Activated T-cell treated with anti-CD3 and anti-CD28 coated beads, Interleukin-2, amount 50 U/mL, for 24 hours (primary cell): ENCODE measurements at regions not wholly inside any gene's neighbourhood (a gene's known extent, or its start where the extent isn't known, plus 50 kb on each side); places are given as distances from the start of the nearest gene placed in this dataset.

Experiments used
- DNase-seq: peaks from one replicate; pipeline ENCODE4 v3.0.0-alpha.2; 2020
- H3K27ac Mint-ChIP-seq: 2 replicates; pipeline ENCODE4 v1.8.0; 2020; ENCODE audit warnings: mild to moderate bottlenecking, mixed read lengths
- H3K27me3 Mint-ChIP-seq: 2 replicates; pipeline ENCODE4 v1.8.0; 2020; ENCODE audit warnings: mixed read lengths
- H3K36me3 Mint-ChIP-seq: 2 replicates; pipeline ENCODE4 v1.8.0; 2020; ENCODE audit warnings: low read depth, mixed read lengths
- H3K4me1 Mint-ChIP-seq: 2 replicates; pipeline ENCODE4 v1.8.0; 2020; ENCODE audit warnings: low read depth, mixed read lengths
- H3K4me3 Mint-ChIP-seq: 2 replicates; pipeline ENCODE4 v1.8.0; 2020; ENCODE audit warnings: mild to moderate bottlenecking, moderate library complexity, mixed read lengths
- H3K9me3 Mint-ChIP-seq: 2 replicates; pipeline ENCODE4 v1.8.0; 2020; ENCODE audit warnings: mixed read lengths

GRCh38 chr6:147022041-147022440 lies 182.2 kb upstream of the STXBP5 start:
- H3K27me3 Mint-ChIP-seq = no peaks in the 10 kb centered on the region
- no peak for DNase-seq
- no peaks in the 10 kb centered on the region for H3K9me3 Mint-ChIP-seq
- H3K36me3 Mint-ChIP-seq = no peaks in the 10 kb centered on the region
- no peak overlapping the region for H3K4me3 Mint-ChIP-seq
- H3K27ac Mint-ChIP-seq = no peak overlapping the region
- no peaks in the 10 kb centered on the region for H3K4me1 Mint-ChIP-seq

GRCh38 chr6:147023148-147023547 lies 181.1 kb upstream of the STXBP5 start:
- no peak overlapping the region for H3K4me3 Mint-ChIP-seq
- H3K9me3 Mint-ChIP-seq = no peaks in the 10 kb centered on the region
- no peaks in the 10 kb centered on the region for H3K36me3 Mint-ChIP-seq
- no peak overlapping the region for H3K27ac Mint-ChIP-seq
- no peaks in the 10 kb centered on the region for H3K4me1 Mint-ChIP-seq
- no peaks in the 10 kb centered on the region for H3K27me3 Mint-ChIP-seq
- no peak for DNase-seq

GRCh38 chr6:147023581-147023980 lies 180.6 kb upstream of the STXBP5 start:
- no peaks in the 10 kb centered on the region for H3K9me3 Mint-ChIP-seq
- no peaks in the 10 kb centered on the region for H3K36me3 Mint-ChIP-seq
- no peak overlapping the region for H3K27ac Mint-ChIP-seq
- no peaks in the 10 kb centered on the region for H3K27me3 Mint-ChIP-seq
- no peak overlapping the region for H3K4me3 Mint-ChIP-seq
- DNase-seq = no peak
- no peaks in the 10 kb centered on the region for H3K4me1 Mint-ChIP-seq

GRCh38 chr6:147029923-147030322 lies 174.3 kb upstream of the STXBP5 start:
- Mint-ChIP-seq H3K27ac (no peak overlapping the region), H3K9me3 (no peaks in the 10 kb centered on the region), H3K36me3 (no peaks in the 10 kb centered on the region), H3K4me3 (no peak overlapping the region), H3K27me3 (no peaks in the 10 kb centered on the region), H3K4me1 (no peaks in the 10 kb centered on the region)
- DNase-seq = no peak

- Mint-ChIP-seq H3K27ac (no peak overlapping the region), H3K36me3 (no peaks in the 10 kb centered on the region), H3K27me3 (no peaks in the 10 kb centered on the region), H3K4me1 (no peaks in the 10 kb centered on the region), H3K9me3 (no peaks in the 10 kb centered on the region), H3K4me3 (no peak overlapping the region)
- DNase-seq = no peak
Observed at GRCh38 chr6:147033267-147033666, 170.9 kb upstream of the STXBP5 start.

- no peaks in the 10 kb centered on the region for H3K4me1 Mint-ChIP-seq
- H3K36me3 Mint-ChIP-seq = no peaks in the 10 kb centered on the region
- no peaks in the 10 kb centered on the region for H3K9me3 Mint-ChIP-seq
- no peak for DNase-seq
- no peak overlapping the region for H3K4me3 Mint-ChIP-seq
- no peaks in the 10 kb centered on the region for H3K27me3 Mint-ChIP-seq
- H3K27ac Mint-ChIP-seq = no peak overlapping the region
Observed at GRCh38 chr6:147035886-147036285, 168.3 kb upstream of the STXBP5 start.

- H3K4me1 Mint-ChIP-seq = no peaks in the 10 kb centered on the region
- H3K27me3 Mint-ChIP-seq = no peaks in the 10 kb centered on the region
Observed at GRCh38 chr6:147037881-147038280, 166.3 kb upstream of the STXBP5 start.

GRCh38 chr6:147040121-147040910 lies 163.9 kb upstream of the STXBP5 start:
- Mint-ChIP-seq H3K4me1 (no peaks in the 10 kb centered on the region), H3K36me3 (no peaks in the 10 kb centered on the region), H3K4me3 (no peak overlapping the region), H3K9me3 (peaks cover 9% of the 10 kb centered on the region), H3K27me3 (no peaks in the 10 kb centered on the region), H3K27ac (no peak overlapping the region)
- DNase-seq = no peak

More at GRCh38 chr6:147037881-147038280, 166.3 kb upstream of the STXBP5 start:
- no peak overlapping the region for H3K27ac Mint-ChIP-seq
- DNase-seq = no peak
- H3K4me3 Mint-ChIP-seq = no peak overlapping the region
- no peaks in the 10 kb centered on the region for H3K36me3 Mint-ChIP-seq
- peaks cover 2% of the 10 kb centered on the region for H3K9me3 Mint-ChIP-seq

- Mint-ChIP-seq H3K9me3 (peaks cover 9% of the 10 kb centered on the region), H3K27ac (no peak overlapping the region), H3K36me3 (no peaks in the 10 kb centered on the region), H3K4me1 (no peaks in the 10 kb centered on the region), H3K27me3 (no peaks in the 10 kb centered on the region), H3K4me3 (no peak overlapping the region)
- DNase-seq = no peak
Observed at GRCh38 chr6:147042679-147043078, 161.5 kb upstream of the STXBP5 start.

GRCh38 chr6:147043994-147044477 lies 160.2 kb upstream of the STXBP5 start:
- Mint-ChIP-seq H3K4me3 (no peak overlapping the region), H3K27ac (no peak overlapping the region), H3K36me3 (no peaks in the 10 kb centered on the region), H3K9me3 (peaks cover 9% of the 10 kb centered on the region), H3K4me1 (no peaks in the 10 kb centered on the region), H3K27me3 (no peaks in the 10 kb centered on the region)
- no peak for DNase-seq

GRCh38 chr6:147046141-147046877 lies 157.9 kb upstream of the STXBP5 start:
- no peak overlapping the region for H3K27ac Mint-ChIP-seq
- no peaks in the 10 kb centered on the region for H3K36me3 Mint-ChIP-seq
- no peak for DNase-seq
- no peaks in the 10 kb centered on the region for H3K4me1 Mint-ChIP-seq
- H3K27me3 Mint-ChIP-seq = no peaks in the 10 kb centered on the region
- H3K4me3 Mint-ChIP-seq = no peak overlapping the region
- peaks cover 9% of the 10 kb centered on the region for H3K9me3 Mint-ChIP-seq

- DNase-seq = no peak
- H3K27ac Mint-ChIP-seq = no peak overlapping the region
- H3K36me3 Mint-ChIP-seq = no peaks in the 10 kb centered on the region
- H3K9me3 Mint-ChIP-seq = peaks cover 4% of the 10 kb centered on the region
- H3K4me1 Mint-ChIP-seq = no peaks in the 10 kb centered on the region
- H3K4me3 Mint-ChIP-seq = no peak overlapping the region
- H3K27me3 Mint-ChIP-seq = no peaks in the 10 kb centered on the region
Observed at GRCh38 chr6:147048930-147049329, 155.3 kb upstream of the STXBP5 start.

- no peak overlapping the region for H3K27ac Mint-ChIP-seq
- no peak for DNase-seq
- peaks cover 12% of the 10 kb centered on the region for H3K4me1 Mint-ChIP-seq
- no peak overlapping the region for H3K4me3 Mint-ChIP-seq
- H3K27me3 Mint-ChIP-seq = no peaks in the 10 kb centered on the region
- H3K9me3 Mint-ChIP-seq = no peaks in the 10 kb centered on the region
- no peaks in the 10 kb centered on the region for H3K36me3 Mint-ChIP-seq
Observed at GRCh38 chr6:147053311-147053921, 150.8 kb upstream of the STXBP5 start.

- no peaks in the 10 kb centered on the region for H3K27me3 Mint-ChIP-seq
- peaks cover 12% of the 10 kb centered on the region for H3K4me1 Mint-ChIP-seq
- DNase-seq = no peak
- H3K4me3 Mint-ChIP-seq = no peak overlapping the region
- no peak overlapping the region for H3K27ac Mint-ChIP-seq
- no peaks in the 10 kb centered on the region for H3K9me3 Mint-ChIP-seq
- no peaks in the 10 kb centered on the region for H3K36me3 Mint-ChIP-seq
Observed at GRCh38 chr6:147054158-147054557, 150.1 kb upstream of the STXBP5 start.

GRCh38 chr6:147054871-147055270 lies 149.3 kb upstream of the STXBP5 start:
- no peak for DNase-seq
- H3K27me3 Mint-ChIP-seq = no peaks in the 10 kb centered on the region
- H3K4me1 Mint-ChIP-seq = peaks cover 12% of the 10 kb centered on the region
- H3K9me3 Mint-ChIP-seq = no peaks in the 10 kb centered on the region
- no peak overlapping the region for H3K4me3 Mint-ChIP-seq
- no peaks in the 10 kb centered on the region for H3K36me3 Mint-ChIP-seq
- H3K27ac Mint-ChIP-seq = no peak overlapping the region
